Pons (tissue), 1 donor: ENCODE measurements at regions not wholly inside any gene's neighbourhood (a gene's known extent, or its start where the extent isn't known, plus 50 kb on each side); places are given as distances from the start of the nearest gene placed in this dataset.

Source experiments
- DNase-seq: peaks from one replicate; pipeline ENCODE4 v3.0.0-alpha.2; 2016; ENCODE audit warnings: low spot score

- peak; percentile 94 for DNase-seq
Observed at GRCh38 chr9:3732077-3733038, 206.6 kb upstream of the RFX3 start.

DNA sequence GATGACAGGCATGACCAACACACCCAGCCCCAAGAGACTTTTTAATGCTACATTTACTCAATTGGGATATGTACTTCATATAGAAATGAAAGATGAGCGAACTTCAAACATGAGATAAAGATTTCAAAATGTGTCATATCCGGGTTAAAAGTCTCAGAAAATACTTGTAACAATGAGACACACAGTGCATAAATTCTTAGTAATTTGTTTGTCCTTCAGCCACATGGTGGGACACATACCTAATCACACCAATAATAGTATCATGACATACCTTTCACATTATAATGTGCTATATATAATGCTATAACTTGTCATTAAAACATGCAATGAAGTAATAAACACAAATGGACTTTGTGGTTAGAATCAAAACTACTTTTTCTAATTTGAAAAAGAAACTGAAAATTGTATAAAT is 204.7 kb upstream of the RFX3 start:
- no peak for DNase-seq

DNA sequence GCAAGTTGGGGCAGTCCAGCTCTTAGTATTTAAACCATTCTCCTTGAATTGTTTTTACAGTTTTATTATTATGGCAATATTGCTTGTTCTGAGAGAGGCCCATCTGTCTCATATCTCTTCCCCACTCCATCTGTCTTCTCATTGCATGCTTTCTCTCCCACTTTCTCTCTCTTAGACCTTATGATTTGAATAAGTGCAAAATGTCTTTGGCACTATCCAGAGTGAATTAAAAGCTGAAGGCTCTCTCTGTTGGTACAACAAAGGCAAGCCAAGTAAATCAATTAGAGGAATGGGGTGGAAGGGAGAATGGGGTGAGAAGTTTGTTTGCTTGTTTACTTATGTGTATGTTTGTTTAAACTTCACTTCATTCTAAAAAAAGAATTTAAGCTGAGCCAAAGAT is 195.3 kb upstream of the RFX3 start:
- no peak for DNase-seq

GRCh38 chr9:3719286-3719685 is 193.5 kb upstream of the RFX3 start:
- DNase-seq, result peak; percentile 92

DNA sequence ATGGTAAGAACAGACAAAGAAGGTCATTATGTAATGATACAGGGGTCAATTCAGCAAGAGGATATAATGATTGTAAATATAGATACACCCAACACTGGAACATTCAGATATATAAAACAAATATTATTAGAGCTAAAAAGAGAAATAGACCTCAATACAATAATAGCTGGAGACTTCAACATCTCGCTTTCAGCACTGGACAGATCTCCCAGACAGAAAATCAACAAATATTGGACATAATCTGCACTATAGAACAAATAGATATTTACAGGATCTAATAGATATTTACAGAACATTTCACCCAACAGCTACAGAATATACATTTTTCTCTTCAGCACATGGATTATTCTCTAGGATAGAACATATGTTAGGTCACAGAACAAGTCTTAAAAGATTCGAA is 190.6 kb upstream of the RFX3 start:
- DNase-seq, result no peak

GRCh38 chr9:3708751-3709150 is 182.9 kb upstream of the RFX3 start:
- peak; percentile 70 for DNase-seq

DNA sequence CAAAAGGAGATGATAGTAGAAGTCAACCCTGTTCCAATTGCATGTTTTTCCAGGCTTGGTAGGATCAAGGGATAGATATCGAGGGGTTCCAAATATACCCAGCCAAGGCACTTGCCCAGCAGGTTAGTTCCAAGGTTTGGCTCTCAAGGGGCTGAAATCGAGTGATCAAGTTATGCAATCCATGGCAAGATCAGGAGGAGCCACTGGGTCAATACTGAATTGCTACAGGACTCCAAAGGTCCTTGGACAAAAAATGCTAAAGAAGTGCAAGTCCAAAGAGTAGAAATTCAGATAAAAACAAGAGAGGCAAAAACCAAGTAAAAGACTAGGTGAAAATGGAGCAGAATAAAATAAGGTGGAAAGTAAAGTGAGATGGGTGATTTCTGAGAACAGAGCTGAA is 179.1 kb upstream of the RFX3 start:
- no peak for DNase-seq

DNA sequence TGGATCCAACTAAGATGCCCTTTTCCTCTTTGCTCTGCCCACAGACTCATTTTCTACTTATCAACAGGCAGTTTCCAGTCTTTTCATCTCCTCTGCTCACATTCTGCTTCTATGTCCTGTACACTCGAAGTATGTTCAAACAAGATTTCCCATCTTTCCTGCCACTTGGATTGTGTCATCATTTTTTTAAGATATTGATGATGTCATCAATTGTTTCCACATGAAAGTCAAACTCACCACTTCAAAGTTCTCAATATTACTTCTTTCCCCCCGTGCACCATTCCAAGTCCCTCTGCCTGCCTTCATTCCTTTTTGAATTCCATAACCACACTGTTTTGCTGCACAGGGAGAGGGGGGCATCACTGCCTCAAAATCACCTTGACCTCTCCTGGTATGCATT is 175.0 kb upstream of the RFX3 start:
- no peak for DNase-seq

- no peak for DNase-seq
Observed at GRCh38 chr9:3699883-3700282, 174.1 kb upstream of the RFX3 start.

GRCh38 chr9:3698531-3698930 is 172.7 kb upstream of the RFX3 start:
- no peak for DNase-seq

- DNase-seq, result no peak
Observed at GRCh38 chr9:3698076-3698475, 172.3 kb upstream of the RFX3 start.

- no peak for DNase-seq
Observed at GRCh38 chr9:3696368-3696767, 170.6 kb upstream of the RFX3 start.

DNA sequence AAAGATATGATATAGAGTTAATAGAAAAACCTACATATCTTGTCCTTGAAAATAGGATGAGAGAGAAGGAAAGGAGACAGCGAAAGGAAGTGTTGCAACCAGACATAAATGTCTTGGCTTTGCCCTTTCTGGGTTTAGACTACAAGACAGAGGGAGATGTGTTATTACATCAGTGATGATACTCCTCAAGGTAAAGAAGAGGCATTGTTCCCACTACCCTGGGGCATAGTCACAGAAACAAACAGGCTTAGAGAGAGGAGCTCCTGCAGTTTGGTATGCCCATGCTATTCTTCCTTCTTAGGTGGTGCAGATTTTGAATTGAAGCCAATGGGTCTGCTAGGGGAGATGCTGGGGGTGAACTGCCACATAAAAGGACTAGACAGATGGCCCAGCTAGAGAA is 166.8 kb upstream of the RFX3 start:
- DNase-seq, result no peak

DNA sequence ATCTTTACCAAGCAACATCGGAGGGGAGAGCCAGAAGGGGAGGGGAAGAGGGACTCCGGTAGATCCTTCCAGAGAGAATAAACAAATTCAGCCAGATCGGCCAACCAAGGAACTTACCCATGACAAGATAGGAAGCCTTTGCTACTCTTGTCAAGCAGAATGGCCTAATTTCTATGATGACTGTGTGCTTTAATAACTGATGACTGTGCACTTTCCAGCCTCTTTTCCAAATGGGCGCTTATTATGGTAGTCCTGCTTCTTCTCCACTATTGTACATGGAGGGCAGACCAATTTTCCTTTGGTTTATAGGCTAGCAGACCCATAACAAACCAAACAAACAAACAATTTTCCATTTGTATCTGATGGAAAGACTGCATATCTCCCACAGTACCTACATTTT is 163.8 kb upstream of the RFX3 start:
- DNase-seq, result no peak

GRCh38 chr9:3687145-3687544 is 161.3 kb upstream of the RFX3 start:
- DNase-seq, result no peak

- no peak for DNase-seq
Observed at GRCh38 chr9:3682186-3682585, 156.4 kb upstream of the RFX3 start.

- no peak for DNase-seq
Observed at GRCh38 chr9:3677541-3677940, 151.7 kb upstream of the RFX3 start.

DNA sequence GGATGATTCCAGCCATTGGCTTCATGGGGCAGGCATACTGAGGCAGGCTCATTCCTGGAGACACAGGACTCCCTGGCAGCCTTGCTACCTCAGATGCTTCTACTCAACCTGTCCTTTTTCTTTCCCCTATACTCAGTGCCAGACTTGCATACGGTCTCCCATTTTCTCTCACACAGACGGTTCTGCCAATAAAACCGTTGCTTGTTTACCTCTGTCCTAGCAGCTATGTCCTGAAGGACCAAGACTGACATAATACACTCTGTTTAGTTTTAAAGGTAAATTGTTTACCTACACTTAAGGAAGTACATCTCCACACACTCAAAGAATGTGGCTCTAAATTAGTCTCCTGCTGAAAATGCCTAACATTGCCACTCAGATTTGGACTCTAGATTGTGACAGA is 151.0 kb upstream of the RFX3 start:
- no peak for DNase-seq

DNA sequence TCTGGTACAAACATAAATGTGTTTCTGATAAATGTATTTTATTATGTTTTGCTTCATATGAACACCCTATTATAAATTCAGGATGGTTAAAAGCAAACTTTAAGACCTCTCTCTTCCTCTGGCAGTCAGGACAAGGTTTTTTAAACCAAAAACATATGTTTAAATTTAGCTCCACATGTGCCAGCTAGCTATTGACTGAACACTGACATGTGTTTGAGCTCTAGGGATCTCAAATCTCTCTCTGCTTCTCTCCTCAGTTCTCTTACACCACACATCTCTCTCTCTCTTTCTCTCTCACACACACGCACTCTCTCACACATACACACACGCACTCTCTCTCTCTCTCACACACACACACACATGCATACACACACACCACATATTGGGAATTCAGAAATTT is 150.1 kb upstream of the RFX3 start:
- no peak for DNase-seq

DNA sequence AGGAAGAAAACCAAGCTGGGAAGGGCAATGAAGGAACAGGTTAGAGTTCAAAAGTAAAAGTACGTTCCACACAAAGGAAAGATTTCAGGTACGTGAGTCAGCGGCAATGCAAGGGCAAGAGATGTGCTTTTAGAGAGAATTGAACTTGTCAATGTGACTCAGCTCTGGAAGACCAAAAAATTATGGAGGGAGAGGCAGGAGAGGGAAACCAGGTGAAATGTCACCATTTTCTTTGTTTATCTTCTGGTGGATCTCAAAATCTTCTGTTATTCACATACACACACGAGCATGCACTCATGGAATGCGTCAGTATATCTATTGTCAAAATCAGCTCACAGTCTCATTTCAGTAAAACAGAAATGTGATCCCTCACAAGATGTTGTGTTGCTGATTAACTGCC is 148.8 kb upstream of the RFX3 start:
- no peak for DNase-seq

DNA sequence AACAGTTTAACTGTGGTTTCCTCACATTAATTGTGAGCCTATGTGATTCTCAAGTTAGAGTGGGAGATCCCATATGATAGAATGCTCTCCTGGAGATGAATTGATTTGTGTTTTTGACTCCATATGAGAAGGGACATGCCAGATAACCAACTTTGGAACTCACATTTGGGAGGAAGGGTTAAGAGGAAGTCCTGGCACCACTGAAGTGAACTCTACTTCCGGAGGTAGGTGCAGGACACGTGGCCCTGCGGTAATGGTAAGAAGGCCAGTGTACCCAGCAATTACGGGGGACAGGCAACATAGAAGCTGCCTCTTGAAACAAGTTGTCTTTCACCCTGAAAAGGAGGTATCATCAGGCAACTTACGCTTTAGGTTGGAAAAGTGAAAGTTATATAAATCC is 146.6 kb upstream of the RFX3 start:
- no peak for DNase-seq

DNA sequence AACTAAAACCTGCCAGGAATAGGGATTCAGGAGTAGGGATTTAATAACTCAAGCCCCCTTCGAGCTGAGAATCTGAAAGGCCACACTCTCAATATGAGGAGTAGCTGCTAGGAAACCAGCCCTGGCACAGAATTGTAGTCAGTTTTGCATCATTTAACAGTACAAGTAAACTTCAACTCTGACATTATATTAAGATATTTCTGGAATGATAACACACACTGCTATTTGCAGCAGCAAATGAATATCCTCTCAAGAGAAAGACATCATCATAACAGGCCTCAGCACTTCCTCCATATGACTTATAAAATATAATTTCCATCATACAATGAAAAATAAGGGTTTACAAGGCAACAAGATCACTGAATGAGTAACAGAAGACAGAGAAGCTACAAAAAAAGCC is 138.2 kb upstream of the RFX3 start:
- DNase-seq, result no peak

DNA sequence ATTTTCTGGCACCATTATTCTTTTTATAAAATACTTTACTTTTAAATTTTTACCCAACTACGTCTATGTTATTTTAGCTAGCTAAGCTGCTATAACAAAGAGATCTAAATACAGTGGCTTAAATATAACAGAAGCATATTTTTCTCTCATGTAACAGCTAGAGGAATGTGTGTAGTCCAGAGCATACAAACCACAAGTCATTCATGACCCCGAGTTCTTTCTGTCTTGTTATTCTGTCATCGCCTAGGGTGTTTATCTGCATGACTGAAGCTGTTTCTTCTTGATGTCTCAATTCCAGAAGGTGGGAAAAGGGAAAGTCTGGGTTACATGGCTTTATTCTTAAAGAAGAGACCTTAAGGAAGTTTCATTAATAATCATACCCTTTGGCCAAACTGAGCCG is 136.9 kb upstream of the RFX3 start:
- DNase-seq, result no peak

DNA sequence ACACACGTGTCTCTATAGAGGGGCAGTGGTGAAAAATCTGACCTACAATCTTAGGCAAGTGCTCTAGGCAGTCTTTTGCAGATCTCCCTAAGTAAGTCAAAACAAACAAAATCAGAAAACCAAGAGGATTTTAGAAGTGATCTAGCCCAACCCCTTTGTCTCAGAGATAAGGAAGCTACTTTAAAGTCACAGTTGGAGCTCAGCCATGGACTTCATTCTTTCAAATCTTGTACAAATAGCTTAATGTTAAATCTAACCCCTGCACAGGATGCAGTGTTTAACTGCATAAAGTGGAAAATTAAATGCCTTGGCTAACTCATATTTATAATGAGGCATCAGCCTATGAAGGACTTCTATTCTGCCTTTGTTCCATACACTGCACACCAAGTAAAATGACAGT is 135.1 kb upstream of the RFX3 start:
- no peak for DNase-seq
